GM21526 (cell line): ENCODE measurements at regions not wholly inside any gene's neighbourhood (a gene's known extent, or its start where the extent isn't known, plus 50 kb on each side); places are given as distances from the start of the nearest gene placed in this dataset.
"Not testable (repeated sequence)": the region's sequence is repeated elsewhere in the genome, so short reads cannot be mapped to it uniquely, and the experiment has no call there.

Experiments
- ATAC-seq: cut with Tn5 transposase; IDR thresholded peaks from one replicate; pipeline ENCODE4 v1.9.1; 2021; ENCODE audit warnings: moderate library complexity; ENCODE audit not compliant: unreplicated experiment, low FRiP score

GRCh38 chr6:14216946-14217684 is 99.5 kb downstream of the CD83 start:
- no peak for ATAC-seq

GRCh38 chr6:14217728-14218518 is 100.4 kb downstream of the CD83 start:
- no peak for ATAC-seq

- no peak for ATAC-seq
Observed at GRCh38 chr6:14218519-14218800, 100.9 kb downstream of the CD83 start.

GRCh38 chr6:14221564-14222279 is 104.2 kb downstream of the CD83 start:
- no peak for ATAC-seq

- ATAC-seq = no peak
Observed at GRCh38 chr6:14222956-14223355, 105.4 kb downstream of the CD83 start.

GRCh38 chr6:14224359-14225103 is 107.0 kb downstream of the CD83 start:
- ATAC-seq = no peak

- no peak for ATAC-seq
Observed at GRCh38 chr6:14226051-14226660, 108.6 kb downstream of the CD83 start.

GRCh38 chr6:14228571-14228970 is 111.0 kb downstream of the CD83 start:
- ATAC-seq = no peak

- ATAC-seq = no peak
Observed at GRCh38 chr6:14231071-14231483, 113.5 kb downstream of the CD83 start.

- ATAC-seq = no peak
Observed at GRCh38 chr6:14231501-14232280, 114.1 kb downstream of the CD83 start.

GRCh38 chr6:14232889-14233288 is 115.3 kb downstream of the CD83 start:
- ATAC-seq = no peak

GRCh38 chr6:14235653-14236356 is 118.2 kb downstream of the CD83 start:
- ATAC-seq = no peak

GRCh38 chr6:14239097-14239496 is 121.5 kb downstream of the CD83 start:
- no peak for ATAC-seq

- ATAC-seq = peak; percentile 10
Observed at GRCh38 chr6:14240411-14241166, 123.0 kb downstream of the CD83 start.

GRCh38 chr6:14241255-14242070 is 123.9 kb downstream of the CD83 start:
- peak; percentile 56 for ATAC-seq

GRCh38 chr6:14242912-14243311 is 125.3 kb downstream of the CD83 start:
- not testable (repeated sequence) for ATAC-seq

- ATAC-seq = no peak
Observed at GRCh38 chr6:14243597-14243996, 126.0 kb downstream of the CD83 start.
